ENCODE measurements at regions not wholly inside any gene's neighbourhood (a gene's known extent, or its start where the extent isn't known, plus 50 kb on each side); places are given as distances from the start of the nearest gene placed in this dataset.

DNA sequence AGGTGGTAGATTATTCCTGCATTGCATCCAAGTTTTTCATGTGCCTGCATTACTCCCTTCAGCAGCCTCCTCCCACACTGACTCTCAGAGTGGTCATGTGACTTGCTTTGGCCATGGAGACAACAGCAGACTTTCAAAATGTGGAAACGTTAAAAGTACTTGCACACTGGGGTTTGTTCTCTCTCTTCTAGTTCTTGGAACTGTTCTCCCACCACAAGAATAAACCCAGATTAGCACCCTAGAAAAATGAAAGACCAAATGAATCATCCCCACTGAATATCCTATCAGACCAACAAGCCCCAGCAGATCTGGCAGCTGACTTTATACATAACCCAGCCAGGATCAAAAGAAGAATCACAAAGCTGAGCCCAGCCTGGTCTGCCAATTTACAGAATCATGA, 398.5 kb downstream of the VPS13C start:
- no peak for TF ChIP-seq EZH2phosphoT487 (IDR thresholded peaks at IDR 0.05; ENCODE audit: low read depth, severe bottlenecking, unreplicated experiment)
- no peak for TF ChIP-seq EZH2 (IDR thresholded peaks at IDR 0.05; ENCODE audit: borderline replicate concordance)
- TF ChIP-seq, protein P1, sequence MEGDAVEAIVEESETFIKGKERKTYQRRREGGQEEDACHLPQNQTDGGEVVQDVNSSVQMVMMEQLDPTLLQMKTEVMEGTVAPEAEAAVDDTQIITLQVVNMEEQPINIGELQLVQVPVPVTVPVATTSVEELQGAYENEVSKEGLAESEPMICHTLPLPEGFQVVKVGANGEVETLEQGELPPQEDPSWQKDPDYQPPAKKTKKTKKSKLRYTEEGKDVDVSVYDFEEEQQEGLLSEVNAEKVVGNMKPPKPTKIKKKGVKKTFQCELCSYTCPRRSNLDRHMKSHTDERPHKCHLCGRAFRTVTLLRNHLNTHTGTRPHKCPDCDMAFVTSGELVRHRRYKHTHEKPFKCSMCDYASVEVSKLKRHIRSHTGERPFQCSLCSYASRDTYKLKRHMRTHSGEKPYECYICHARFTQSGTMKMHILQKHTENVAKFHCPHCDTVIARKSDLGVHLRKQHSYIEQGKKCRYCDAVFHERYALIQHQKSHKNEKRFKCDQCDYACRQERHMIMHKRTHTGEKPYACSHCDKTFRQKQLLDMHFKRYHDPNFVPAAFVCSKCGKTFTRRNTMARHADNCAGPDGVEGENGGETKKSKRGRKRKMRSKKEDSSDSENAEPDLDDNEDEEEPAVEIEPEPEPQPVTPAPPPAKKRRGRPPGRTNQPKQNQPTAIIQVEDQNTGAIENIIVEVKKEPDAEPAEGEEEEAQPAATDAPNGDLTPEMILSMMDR (IDR thresholded peaks at IDR 0.05; ENCODE audit: poor library complexity) = no peak
